Heart right ventricle (tissue), 16 donors: ENCODE measurements at regions not wholly inside any gene's neighbourhood (a gene's known extent, or its start where the extent isn't known, plus 50 kb on each side); places are given as distances from the start of the nearest gene placed in this dataset.

Experiments
- ATAC-seq, 8 donors: fragments of 200-7000 bp; cut with Tn5 transposase; one replicate each; pipeline ENCODE4 v1.9.1; 2020; ENCODE audit warnings: mild to moderate bottlenecking in 8 of 8, moderate library complexity in 8 of 8, moderate number of reproducible peaks in 1 of 8
- DNase-seq, 2 donors: peaks; one replicate each; pipeline ENCODE4 v3.0.0-alpha.2; 2020
- H3K27ac ChIP-seq, 10 donors: fragments of 200-600 bp; sonication (generic) in 2 of 10; one replicate each; pipeline versions ENCODE4 v1.5.0 to v1.8.0; 2020 to 2022; ENCODE audit warnings: mild to moderate bottlenecking in 3 of 10
- H3K27me3 ChIP-seq, 7 donors: fragments of 200-600 bp; one replicate each; pipeline ENCODE4 v1.8.0; 2021 to 2022; ENCODE audit warnings: mild to moderate bottlenecking in 2 of 7
- H3K36me3 ChIP-seq, 9 donors: fragments of 200-600 bp; sonication (generic) in 1 of 9; one replicate each; pipeline versions ENCODE4 v1.5.0 to v1.8.0; 2020 to 2022; ENCODE audit warnings: mild to moderate bottlenecking in 2 of 9
- H3K4me1 ChIP-seq, 9 donors: fragments of 200-600 bp; sonication (generic) in 1 of 9; one replicate each; pipeline versions ENCODE4 v1.5.0 to v1.8.0; 2020 to 2022; ENCODE audit warnings: mild to moderate bottlenecking in 4 of 9
- H3K4me3 ChIP-seq, 10 donors: fragments of 200-600 bp; sonication (generic) in 2 of 10; one replicate each; pipeline versions ENCODE4 v1.5.0 to v1.8.0; 2020 to 2022; ENCODE audit warnings: mild to moderate bottlenecking in 7 of 10, moderate library complexity in 2 of 10
- H3K9me3 ChIP-seq, 11 donors: fragments of 200-600 bp in 10 of 11; sonication (generic) in 2 of 11; one replicate each; pipeline versions ENCODE4 v1.5.0 to v1.8.0; 2013 to 2022; ENCODE audit warnings: mild to moderate bottlenecking in 2 of 11, control low read depth in 1 of 11, moderate library complexity in 1 of 11
- CTCF ChIP-seq, 9 donors: fragments of 200-600 bp; sonication (generic) in 2 of 9; IDR thresholded peaks; one replicate each; pipeline versions ENCODE4 v1.5.0 to v1.8.0; 2021 to 2022; ENCODE audit warnings: antibody characterized with exemption in 9 of 9, mild to moderate bottlenecking in 5 of 9, moderate library complexity in 1 of 9
- WGBS, 2 donors: extraction: QIAGEN DNeasy Blood & Tissue Kit; methylation state at CpG; one replicate each; pipeline ENCODE4 v1.1.7; 2013; ENCODE audit warnings: inconsistent platforms in 1 of 2; 5-methylcytosine and 5-hydroxymethylcytosine counted together
- intact Hi-C, 10 donors: fragments of 100-400 bp; cut with DNase I; formaldehyde crosslinking; loops; one replicate each; pipeline versions ENCODE4 v1.11.1 to v1.14.2; 2022
- donor health status: Arrhythmogenic right ventricular cardiomyopathy.
- donor health status: ischemic (EF 13 %, LVEDD 7.1; RV severe dilation, severe dysfunction).
- donor health status: healthy with polysubstance abuse.
- donor health status: DM: no; HTN: yes; CAD: no.
- donor health status: DM: no; HTN: no; CAD: no.
- donor health status: ischemic (EF 25% LVEDD 6.9; RV normal size, moderate dysfunction).
- donor health status: ischemic (EF 25% LVEDD 5.7; RV mildly dilated, moderate dysfunction).
- donor health status: healthy.
- donor health status: DM: yes; HTN: yes; CAD: no.
- donor health status: Ischemic cardiomyopathy.
- donor health status: ischemic (EF 35%, LVEDD 5.7; RV mildly dilated, moderate dysfunction).
- donor health status: nonischemic (EF 11% LVEDD 7.7; RV severe dilation, severe dysfunction).
- donor health status: DM: yes; HTN: yes; CAD: no.
- donor health status: PGD.
- donor health status: ischemic (EF 29% LVEDD 5.4; RV normal size, mild dysfunction).
- donor health status: nonischemic (EF 23%, LVEDD 6.1; RV moderate dilation, normal function).

GRCh38 chr5:90294604-90295003 is 115.0 kb downstream of the CETN3 start:
- intact Hi-C loops, result no loop called here
- no peak for ATAC-seq
- WGBS, 2 donors, result 78 to 86% methylated on average over 5 of the region's 5 CpGs

GRCh38 chr5:90293931-90294330 is 115.6 kb downstream of the CETN3 start:
- 69 to 77% methylated on average over 2 of the region's 2 CpGs for WGBS, 2 donors
- intact Hi-C loops, result no loop called here
- Histone ChIP-seq H3K27me3 (no peaks in the 10 kb centered on the region), H3K9me3 (peaks cover 0 to 9% (median 0%) of the 10 kb centered on the region in 11 donors), H3K27ac (no peak overlapping the region), H3K36me3 (no peaks in the 10 kb centered on the region), H3K4me3 (no peak overlapping the region), H3K4me1 (peaks cover 0 to 6% (median 0%) of the 10 kb centered on the region in 9 donors)
- TF ChIP-seq CTCF (IDR thresholded peaks at IDR 0.05), result no peak
- peak in 1 of 8 donors; percentile 55 for ATAC-seq
- DNase-seq, result no peak

More at GRCh38 chr5:90294604-90295003, 115.0 kb downstream of the CETN3 start:
- TF ChIP-seq CTCF (IDR thresholded peaks at IDR 0.05), result no peak
- no peaks in the 10 kb centered on the region for H3K27me3 ChIP-seq
- H3K4me3 ChIP-seq, result no peak overlapping the region
- no peak for DNase-seq
- no peaks in the 10 kb centered on the region for H3K36me3 ChIP-seq
- H3K9me3 ChIP-seq, result peaks cover 0 to 2% (median 0%) of the 10 kb centered on the region in 11 donors
- H3K4me1 ChIP-seq, result peaks cover 0 to 5% (median 0%) of the 10 kb centered on the region in 9 donors
- H3K27ac ChIP-seq, result no peak overlapping the region

GRCh38 chr5:90290648-90291047 is 118.9 kb downstream of the CETN3 start:
- H3K27ac ChIP-seq, result no peak overlapping the region
- H3K4me3 ChIP-seq, result no peak overlapping the region
- no peak for TF ChIP-seq CTCF (IDR thresholded peaks at IDR 0.05)
- H3K9me3 ChIP-seq, result peaks cover 0 to 10% (median 0%) of the 10 kb centered on the region in 11 donors
- H3K27me3 ChIP-seq, result no peaks in the 10 kb centered on the region
- ATAC-seq (no peak), DNase-seq (no peak)
- intact Hi-C loops, result no loop called here
- 84 to 89% methylated on average over 5 of the region's 5 CpGs for WGBS, 2 donors
- peaks cover 0 to 6% (median 0%) of the 10 kb centered on the region in 9 donors for H3K4me1 ChIP-seq
- H3K36me3 ChIP-seq, result no peaks in the 10 kb centered on the region

GRCh38 chr5:90289837-90290236 is 119.7 kb downstream of the CETN3 start:
- H3K4me3 ChIP-seq, result no peak overlapping the region
- intact Hi-C loops, result no loop called here
- DNase-seq (no peak), ATAC-seq (peak in 1 of 8 donors; percentile 35)
- H3K36me3 ChIP-seq, result no peaks in the 10 kb centered on the region
- H3K9me3 ChIP-seq, result peaks cover 0 to 10% (median 0%) of the 10 kb centered on the region in 11 donors
- WGBS, 2 donors, result 29 to 30% methylated on average over 5 of the region's 5 CpGs
- H3K4me1 ChIP-seq, result peaks cover 0 to 6% (median 0%) of the 10 kb centered on the region in 9 donors
- no peak for TF ChIP-seq CTCF (IDR thresholded peaks at IDR 0.05)
- H3K27ac ChIP-seq, result no peak overlapping the region
- no peaks in the 10 kb centered on the region for H3K27me3 ChIP-seq
